Stimulated activated CD4-positive, alpha-beta T cell treated with anti-CD3 and anti-CD28 coated beads, Interleukin-4, amount 100 ng/mL, for 24 hours (primary cell): ENCODE measurements at regions not wholly inside any gene's neighbourhood (a gene's known extent, or its start where the extent isn't known, plus 50 kb on each side); places are given as distances from the start of the nearest gene placed in this dataset.

Experiments
- DNase-seq: peaks from one replicate; pipeline ENCODE4 v3.0.0-alpha.2; 2020

DNA sequence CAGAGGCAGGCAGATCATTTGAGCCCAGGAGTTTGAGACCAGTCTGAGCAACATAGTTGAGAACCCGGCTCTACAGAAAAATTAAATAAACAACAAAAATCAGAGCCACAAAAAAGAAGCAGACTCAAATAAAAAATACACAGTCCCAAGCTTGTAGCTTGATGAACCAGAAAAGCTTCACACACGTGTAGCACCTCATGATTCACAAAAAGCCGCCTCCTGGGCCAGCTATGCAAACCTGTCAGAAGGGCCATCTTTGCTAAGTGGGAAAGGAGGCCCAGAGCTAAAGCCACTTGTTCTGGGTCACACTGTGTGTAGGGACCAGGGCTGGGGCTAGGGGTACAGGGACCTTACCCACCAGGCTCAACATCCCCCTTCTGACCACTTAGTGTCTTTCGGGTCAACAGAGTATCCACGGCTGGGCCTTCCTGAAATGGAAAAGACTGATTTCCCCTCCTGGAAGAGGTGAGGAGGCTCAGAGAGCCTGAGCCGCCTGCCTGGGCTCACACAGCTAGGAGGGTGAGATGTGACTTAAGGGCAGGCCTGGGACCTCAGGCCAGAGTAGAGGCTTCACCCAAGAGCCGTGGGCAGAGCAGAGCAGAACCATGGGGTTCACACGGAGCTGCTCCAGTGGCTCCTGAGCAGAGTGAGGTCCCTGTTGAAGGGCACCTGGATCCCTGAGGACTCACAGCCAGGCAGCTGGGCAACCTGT lies 269.6 kb downstream of the PARN start:
- no peak for DNase-seq

DNA sequence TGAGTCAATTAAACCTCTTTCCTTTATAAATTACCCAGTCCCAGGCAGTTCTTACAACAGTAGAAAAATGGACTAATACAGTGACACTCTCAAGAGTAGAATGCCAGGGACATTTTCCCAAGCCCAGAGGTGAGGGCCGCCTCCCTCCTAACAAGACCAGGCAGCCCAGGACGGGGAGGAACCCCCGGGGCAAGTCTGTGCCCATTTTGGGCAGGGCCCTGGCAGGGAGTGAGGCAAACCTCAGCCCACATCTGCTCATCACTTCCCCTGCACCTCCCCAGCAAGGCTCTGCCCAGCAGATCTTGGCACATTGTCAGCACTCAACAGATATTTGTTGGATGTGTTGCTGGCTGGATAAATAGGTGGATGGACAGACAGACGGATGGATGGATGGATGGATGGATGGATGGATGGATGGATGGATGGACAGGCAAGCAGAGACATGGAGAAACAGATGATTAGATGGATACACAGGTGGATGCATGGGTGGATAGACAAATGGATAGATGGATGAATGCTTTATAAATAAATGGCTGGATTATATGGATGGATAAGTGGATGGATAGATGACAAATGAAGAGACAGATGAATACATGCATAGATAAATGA lies 271.3 kb downstream of the PARN start:
- no peak for DNase-seq

DNA sequence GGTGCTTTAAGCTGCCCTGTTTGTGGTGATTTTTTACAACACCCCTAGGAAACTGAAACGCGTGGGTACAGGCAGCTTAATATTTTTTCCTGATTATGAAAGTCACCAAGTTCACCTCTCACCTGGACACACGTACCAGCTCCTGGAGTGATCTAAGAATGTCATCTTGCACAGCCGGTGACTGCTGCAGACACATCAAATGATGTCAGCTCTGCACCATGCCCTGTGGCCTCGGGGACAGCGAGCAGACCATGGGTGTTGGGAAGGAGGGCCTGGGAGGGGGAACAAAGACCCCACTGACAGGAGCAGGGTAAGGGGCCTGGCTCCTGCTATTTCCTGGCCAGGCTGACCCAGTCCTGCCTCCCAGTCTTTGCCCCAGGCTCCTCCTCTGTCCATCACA lies 272.7 kb downstream of the PARN start:
- DNase-seq = no peak

DNA sequence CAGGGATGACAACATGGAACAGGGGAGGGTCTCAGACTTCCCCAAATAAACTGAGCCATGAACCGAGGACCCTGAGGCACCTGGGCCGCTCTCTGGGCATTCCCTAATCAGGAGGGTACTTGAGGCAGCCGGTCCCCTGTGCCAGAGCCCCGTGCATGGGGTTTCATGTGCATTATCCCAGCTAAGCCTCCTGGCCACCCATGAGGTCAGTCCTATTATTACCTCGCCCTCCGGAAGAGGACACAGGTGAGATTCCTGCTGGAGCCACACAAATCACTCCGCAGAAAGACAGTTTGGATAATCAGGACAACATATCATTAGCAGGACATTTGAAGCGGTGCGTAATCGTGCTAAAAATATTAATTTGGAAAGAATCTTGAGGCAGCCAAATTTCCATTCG lies 274.0 kb downstream of the PARN start:
- no peak for DNase-seq

DNA sequence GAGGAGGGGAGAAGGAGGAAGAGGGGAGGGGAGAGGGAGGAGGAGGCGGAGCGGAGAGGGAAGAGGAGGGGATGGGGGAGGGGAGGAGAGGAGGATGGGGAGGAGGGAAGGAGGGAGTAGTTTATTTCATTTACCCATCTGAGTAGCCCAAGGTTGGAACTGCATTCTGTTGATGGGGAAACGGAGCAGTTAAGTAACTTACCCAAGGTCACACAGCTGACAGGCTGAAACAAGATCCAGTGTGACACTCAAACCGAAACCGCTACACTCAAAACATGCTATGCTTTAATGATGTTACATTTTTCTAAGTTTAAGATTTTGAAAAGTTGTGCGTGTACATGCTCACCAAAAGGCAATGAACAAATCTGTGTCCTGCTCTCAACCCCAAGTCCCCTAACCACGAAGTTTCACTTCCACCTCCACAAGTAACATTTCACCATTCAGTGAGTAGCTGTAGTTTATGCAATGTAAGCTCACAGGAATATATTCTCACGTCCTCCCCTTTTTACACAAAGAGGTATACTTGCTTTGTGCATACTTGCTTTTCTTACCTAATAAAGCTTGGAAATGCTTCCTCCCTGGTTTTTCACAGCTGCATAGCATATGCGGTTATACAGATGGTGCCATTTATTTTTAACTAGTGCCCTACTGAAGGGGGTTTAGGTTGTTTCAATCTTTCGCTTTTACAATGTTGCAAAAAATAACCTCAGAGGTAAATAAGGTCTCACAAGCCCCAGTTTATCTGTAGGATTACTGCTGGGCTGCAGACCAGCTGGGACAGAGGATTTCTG lies 275.3 kb downstream of the PARN start:
- DNase-seq = peak; percentile 60

DNA sequence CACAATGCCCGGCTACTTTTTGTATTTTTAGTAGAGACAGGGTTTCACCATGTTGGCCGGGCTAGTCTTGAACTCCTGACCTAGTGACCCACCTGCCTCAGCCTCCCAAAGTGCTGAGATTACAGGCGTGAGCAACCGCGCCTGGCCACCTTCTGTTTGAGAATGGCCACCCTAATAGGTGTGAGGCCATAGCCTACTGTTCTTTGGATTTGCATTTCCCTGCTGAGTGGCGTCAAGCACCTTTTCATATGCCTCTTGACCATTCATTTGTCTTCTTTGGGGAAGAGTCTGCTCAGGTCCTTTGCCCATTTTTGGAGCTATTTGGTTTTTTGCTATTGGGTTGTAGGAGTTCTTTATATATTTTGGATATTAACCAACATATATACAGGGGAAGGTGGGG lies 276.7 kb downstream of the PARN start:
- no peak for DNase-seq

DNA sequence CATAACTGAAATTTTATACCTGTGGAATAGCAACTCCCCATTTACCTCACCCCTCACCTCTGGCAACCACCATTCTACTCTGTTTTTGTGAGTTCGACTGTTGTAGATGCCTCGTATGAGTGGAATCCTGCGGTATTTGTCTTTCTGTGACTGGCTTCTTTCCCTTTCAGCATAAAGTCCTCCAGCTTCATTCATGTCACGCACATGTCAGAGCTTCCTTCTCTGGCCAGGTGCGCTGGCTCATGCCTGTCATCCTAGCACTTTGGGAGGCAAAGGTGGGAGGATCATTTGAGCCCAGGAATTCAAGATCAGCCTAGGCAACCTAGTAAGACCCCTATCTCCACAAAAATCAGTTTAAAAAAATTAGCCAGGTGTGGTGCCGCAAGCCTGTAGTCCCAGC lies 278.4 kb downstream of the PARN start:
- DNase-seq = no peak

DNA sequence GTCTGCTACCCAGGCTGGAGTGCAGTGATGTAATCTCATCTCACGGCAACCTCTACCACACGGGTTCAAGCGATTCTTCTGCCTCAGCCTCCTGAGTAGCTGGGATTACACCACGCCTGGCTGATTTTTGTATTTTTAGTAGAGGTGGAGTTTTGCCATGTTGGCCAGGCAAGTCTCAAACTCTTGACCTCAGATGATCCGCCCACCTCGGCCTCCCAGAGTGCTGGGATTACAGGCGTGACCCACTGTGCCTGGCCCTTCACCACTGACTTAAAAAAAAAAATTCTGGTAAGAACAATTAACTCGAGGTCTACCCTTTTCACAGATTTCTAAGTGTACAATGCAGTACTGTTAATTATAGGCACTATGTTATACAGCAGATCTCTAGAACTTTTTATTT lies 279.4 kb downstream of the PARN start:
- no peak for DNase-seq

DNA sequence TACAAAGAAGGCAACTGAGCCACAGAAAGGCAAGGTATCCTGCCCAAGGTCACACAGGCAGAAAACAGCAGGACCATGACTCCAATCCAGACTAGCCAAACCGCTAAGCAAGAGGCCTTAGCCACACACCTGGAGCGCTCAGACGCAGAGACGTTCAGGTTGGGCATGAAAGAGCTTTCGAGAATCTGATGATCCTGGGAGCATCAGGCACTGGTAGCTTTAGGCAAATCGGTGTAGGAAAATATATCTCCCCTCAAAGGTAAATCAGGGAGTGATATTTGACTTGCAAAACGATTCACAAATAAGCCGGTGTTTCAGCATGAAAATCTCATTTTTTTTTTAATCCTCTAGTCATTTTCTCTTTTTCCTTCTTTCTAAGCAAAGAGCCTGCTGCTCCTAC lies 279.0 kb downstream of the MRTFB start:
- no peak for DNase-seq

DNA sequence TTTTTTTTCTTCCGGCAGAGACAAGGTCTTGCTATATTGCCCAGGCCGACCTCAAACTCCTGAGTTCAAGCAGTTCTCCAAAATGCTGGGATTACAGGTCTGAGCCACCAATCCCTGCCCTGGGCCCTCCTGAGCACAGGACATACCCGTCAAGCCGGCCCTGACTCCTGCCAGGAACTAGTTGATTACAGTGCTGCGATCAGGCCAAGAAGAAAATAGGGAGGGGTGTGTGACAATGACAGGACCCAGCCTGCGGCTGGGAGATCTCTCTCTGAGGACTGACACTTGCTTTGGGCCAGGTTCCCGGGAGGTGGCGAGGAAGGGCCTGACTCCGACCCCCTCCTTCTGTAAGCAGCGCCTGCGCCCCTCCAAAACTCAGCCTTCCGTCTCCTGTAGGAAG lies 276.6 kb downstream of the MRTFB start:
- DNase-seq = no peak

DNA sequence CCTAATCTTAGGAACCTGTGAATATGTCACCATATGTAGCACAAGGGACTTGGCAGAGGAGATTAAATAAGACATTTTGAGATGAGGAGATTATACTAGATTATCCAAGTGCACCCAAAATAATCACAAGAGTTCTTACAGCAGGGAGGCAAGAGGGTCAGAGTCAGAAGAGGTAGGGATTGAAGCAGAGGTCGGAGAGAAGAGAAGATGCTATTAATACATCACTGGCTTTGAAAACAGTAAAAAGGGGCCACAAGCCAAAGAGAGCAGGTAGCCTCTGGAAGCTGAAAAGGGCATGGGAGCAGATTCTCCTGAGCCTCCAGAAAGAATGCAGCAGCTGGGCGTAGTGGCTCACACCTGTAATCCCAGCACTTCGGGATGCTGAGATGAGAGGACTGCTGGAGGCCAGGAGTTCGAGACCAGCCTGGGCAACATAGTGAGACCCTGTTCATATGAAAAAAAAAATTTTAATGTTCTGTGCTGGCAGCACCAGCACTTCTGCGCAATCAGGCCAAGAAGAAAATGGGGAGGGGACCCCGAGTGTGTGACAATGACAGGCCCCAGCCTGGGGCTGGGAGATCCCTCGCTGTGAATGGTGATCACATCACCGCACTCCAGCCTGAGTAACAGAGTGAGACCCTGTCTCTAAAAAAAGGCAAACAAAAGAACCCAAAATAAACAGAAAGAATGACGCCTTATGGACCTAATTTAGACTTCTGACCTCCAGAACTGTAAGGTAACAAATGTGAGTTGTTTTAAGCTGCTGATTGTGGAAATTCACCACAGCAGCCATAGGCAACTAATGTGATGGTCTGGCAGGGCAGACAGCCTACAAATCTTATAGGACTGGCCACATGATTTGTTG lies 275.4 kb downstream of the MRTFB start:
- no peak for DNase-seq

DNA sequence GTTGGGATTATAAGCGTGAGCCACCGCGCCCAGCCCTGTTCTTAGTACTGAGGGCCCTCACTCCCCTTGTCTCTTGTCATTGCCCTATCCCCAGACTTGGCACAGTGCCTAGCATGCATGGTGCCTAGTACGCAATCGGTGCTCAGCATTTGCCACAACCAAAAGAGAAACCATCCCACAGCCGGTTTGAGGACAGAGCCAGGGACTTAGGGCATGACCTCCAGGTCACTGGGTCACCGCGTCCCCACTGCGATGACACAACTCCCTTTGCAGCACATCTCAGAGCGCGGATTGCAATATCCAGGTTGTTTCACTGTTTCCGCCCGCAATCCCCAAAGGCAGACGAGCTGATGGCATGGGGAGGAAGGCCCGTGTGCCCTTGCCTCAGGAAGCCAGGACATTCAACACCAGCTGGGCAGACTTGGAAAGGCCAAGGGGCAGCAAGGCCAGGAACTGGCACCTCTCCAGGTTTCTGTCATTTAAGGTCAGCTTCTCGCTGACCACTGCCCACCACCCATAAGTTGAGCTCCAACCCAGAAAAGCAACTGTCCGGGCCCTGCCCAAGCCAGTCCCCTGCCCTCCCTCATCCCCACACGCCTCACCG lies 274.5 kb downstream of the MRTFB start:
- no peak for DNase-seq

DNA sequence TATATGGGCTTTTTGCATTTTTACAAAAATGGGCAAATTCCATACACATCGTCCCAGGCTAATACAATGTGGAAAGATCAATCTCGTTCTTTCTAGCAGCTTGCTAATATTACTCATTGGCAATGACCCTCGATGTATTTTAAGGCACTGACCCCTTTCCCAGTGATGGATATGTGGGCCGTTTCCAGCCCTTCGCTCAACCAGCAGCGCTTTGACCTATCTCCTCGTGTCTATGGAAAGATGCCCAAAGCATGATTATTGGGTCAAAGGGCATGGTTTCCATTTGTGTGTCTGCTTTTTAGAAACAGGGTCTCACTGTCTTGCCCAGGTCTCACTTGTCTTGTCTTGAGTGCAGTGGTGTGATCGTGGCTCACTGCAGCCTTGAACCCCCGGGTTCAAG lies 273.8 kb downstream of the MRTFB start:
- no peak for DNase-seq

DNA sequence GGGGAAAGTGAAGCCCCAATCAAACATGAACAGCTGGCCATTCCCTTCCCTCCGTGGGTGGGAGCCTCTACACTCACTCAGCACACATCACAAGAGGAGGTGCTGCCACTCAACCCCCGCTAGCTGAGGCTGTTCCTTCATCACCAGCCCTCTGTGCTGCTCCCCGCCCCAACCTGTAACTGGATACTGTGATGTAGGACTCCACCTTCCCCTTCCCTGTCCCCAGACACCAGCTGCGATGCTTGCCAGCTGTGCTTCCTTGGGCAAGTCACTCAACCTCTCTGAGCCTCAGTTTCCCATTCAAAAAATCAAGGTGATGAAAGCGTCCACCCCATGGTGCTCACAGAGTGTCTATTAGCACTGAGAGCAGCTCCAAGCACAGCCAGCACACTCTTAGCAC lies 273.2 kb downstream of the MRTFB start:
- DNase-seq = no peak

DNA sequence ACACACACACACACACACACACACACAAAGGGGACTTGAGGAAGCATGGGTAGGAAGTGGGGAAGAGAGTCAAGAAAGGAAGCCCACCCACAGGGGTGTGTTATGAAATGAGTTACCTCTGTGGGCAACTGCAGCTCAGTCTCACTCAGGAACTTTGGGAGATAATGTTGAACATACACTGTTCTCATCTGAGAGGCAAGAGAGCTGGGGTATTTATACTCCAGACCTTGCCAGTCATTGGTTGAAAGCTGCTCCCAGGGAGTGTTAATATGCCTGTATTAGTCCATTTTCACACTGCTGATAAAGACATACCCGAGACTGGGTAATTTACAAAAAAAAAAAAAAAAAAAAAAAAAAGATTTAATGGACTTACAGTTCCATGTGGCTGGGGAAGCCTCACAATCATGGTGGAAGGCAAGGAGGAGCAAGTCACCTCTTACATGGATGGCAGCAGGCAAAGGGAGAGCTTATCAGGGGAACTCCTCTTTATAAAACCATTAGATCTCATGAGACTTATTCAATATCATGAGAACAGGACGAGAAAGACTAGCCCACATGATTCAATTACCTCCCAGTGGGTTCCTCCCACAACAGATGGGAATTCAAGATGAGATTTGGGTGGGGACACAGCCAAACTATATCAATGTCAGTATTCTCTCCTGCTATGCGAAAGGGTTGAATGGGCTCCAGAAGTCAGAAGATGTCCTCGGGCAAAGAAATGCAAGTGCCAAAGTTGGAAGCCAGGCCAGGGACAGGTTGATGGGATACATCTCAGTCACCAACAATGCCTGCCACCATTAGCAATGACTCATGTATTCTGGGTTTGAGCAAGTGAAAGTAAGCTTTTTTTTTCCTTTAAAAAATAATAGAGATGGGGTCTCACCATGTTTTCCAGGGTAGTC lies 270.5 kb downstream of the MRTFB start:
- DNase-seq = no peak

DNA sequence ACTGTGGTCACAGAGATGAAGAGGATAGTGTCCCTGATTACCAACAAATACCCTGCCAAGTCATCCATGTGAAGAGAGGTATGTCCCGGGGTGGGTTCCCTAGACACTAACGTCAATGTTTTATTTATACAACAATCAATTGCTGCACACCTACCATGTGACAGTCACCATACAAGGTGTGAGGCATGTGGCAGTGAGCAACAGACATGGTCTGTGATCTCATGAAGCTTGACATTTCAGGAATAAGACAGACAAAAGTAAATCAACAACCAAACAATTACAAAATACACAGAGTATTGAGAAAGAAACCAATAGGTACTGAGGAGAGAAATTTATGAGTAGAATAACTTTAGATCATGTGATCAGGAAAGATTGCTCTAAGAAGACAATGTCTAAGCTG lies 268.6 kb downstream of the MRTFB start:
- DNase-seq = no peak

DNA sequence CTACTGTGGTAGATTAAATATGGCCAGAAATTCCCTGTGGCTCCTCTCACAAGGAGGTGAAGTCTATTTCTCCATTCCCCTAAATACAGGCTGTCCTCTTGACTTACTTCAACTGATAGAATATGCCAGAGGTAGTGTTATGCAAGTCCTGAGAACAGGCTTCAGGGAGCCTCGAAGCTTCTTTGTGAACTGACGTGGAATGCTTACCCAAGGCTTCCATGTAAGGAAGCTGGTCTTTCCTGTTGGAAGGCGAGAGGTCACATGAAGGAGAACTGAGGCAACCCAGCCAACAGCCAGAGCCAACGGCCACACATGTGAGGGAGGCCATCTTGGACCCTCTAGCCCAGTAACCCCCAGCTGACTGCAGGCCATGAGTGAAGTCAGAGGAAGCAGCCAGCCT lies 267.9 kb downstream of the MRTFB start:
- no peak for DNase-seq

DNA sequence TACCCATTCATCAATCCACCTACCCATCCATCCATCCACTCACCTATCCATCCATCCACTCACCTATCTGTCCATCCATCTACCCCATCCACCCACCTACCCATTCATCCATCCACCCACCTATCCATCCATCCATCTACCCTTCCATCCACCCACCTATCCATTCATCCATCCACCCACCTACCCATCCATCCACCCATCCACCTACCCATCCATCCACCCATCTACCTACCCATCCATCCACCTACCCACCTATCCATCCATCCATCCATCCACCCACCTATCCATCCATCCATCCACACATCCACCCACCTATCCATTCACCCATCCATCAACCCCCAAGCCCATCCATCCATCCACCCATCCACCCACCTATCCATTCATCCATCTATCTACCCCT lies 267.1 kb downstream of the MRTFB start:
- no peak for DNase-seq

DNA sequence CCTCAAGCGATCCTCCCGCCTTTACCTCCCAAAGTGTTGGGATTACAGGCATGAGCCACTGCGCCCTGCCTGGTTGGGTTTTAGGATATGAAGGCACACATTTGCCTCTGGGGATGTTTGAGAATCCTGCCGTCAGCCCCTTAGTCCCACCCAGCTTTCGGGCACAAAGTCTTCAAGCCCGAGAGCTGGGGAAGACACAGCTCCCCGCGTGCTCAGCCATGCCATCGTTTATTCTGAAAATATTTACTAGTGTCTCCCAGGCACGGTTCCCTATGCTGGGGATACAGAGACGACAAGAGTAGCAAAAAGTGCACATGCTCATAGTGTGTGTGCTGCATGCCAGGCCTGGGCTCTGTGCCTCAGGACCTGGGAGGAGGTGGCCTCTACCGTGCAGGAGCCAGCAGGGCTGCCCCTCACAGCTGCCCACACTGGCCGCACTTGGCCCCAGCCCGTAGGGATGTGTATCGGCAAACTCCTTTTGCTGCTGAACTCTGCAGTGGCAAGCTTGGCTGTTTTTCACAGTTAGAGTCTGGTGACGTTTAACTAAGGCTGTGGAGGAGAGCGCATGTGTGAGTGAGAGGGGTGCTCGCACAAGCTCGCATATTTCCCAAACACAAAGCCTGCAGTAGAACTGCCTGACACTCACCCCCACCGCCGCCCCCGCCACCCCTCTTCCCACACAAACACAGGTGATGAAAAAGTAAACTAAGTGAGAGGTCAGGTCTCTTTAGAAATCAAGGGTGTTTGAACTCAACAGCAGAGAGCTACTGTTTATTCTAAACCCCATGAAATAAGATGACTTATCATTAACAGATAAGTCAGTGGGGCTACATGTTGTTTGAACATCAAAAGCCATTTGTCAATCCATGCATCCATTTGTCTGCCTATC lies 266.4 kb downstream of the MRTFB start:
- DNase-seq = no peak

DNA sequence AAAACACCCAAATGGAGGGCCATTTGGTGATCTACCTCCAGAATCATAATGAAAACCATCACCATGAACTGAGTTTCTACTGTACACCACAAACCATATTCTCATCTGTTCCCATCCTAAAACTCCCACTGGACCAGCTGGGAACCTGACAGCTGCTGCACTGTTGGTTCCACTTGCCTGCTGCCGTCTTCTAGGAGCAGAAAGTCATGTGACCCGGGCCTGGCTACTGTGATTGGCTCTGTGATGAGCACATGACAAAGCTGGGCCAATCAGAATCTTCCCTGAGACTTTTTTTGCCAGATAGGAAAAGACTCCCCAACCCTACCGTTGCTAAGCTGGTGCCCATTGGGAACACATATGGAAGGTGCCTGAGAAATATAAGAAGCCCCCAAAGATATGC lies 264.2 kb downstream of the MRTFB start:
- no peak for DNase-seq
